Cardiac muscle cell (in vitro differentiated cells and primary cell): ENCODE measurements at regions not wholly inside any gene's neighbourhood (a gene's known extent, or its start where the extent isn't known, plus 50 kb on each side); places are given as distances from the start of the nearest gene placed in this dataset.

Source experiments
- DNase-seq, 2 donors: peaks; one replicate each; pipeline versions ENCODE4 v3.0.0 to v3.0.0-alpha.2; 2010 to 2017; ENCODE audit warnings: low read depth in 1 of 2, low spot score in 1 of 2
- H3K27ac ChIP-seq: fragments of 200-600 bp; sonication (generic); 2 replicates; pipeline ENCODE4 v1.5.1; 2016
- H3K27me3 ChIP-seq: fragments of 200-600 bp; sonication (generic); 2 replicates; pipeline ENCODE4 v1.6.0; 2016; ENCODE audit warnings: control low read depth
- H3K36me3 ChIP-seq: fragments of 200-600 bp; sonication (generic); 2 replicates; pipeline ENCODE4 v1.5.1; 2016; ENCODE audit warnings: control low read depth
- H3K4me1 ChIP-seq: fragments of 200-600 bp; sonication (generic); 2 replicates; pipeline ENCODE4 v1.8.1; 2017; ENCODE audit warnings: low read depth, mild to moderate bottlenecking, mixed run types
- H3K4me3 ChIP-seq: fragments of 200-600 bp; sonication (generic); 2 replicates; pipeline ENCODE4 v1.5.1; 2016; ENCODE audit warnings: mild to moderate bottlenecking
- H3K9me3 ChIP-seq: fragments of 200-600 bp; sonication (generic); 2 replicates; pipeline ENCODE4 v1.5.1; 2017; ENCODE audit warnings: low read depth, mild to moderate bottlenecking, control low read depth
- TF ChIP-seq, protein P1 (sequence below): IDR thresholded peaks from 2 replicates; pipeline ENCODE4 v1.5.1; 2012; ENCODE audit warnings: low read depth, mild to moderate bottlenecking, low read length

DNA sequence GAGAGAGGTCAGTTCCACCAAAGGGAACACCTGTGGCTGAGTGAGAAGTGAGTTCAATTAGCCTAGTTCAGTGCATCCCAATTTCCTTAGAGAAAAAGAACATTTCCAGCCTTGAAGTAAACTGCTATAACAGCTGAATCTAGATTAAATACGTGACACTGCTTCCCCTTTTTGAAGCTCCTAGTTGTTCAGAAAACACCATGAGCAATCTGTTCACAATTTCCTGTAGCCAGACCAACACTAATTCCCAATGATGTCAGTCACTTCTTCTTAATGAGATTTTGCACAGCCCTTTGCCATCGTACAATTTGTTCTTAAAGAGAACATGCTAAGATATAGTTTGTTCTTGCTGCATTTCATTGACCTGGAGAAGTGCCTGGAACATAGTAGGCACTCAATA lies 144.6 kb upstream of the EDNRA start:
- no peaks in the 10 kb centered on the region for H3K9me3 ChIP-seq
- no peaks in the 10 kb centered on the region for H3K4me1 ChIP-seq
- DNase-seq = peak in 1 of 2 donors; percentile 32
- TF ChIP-seq, protein P1, sequence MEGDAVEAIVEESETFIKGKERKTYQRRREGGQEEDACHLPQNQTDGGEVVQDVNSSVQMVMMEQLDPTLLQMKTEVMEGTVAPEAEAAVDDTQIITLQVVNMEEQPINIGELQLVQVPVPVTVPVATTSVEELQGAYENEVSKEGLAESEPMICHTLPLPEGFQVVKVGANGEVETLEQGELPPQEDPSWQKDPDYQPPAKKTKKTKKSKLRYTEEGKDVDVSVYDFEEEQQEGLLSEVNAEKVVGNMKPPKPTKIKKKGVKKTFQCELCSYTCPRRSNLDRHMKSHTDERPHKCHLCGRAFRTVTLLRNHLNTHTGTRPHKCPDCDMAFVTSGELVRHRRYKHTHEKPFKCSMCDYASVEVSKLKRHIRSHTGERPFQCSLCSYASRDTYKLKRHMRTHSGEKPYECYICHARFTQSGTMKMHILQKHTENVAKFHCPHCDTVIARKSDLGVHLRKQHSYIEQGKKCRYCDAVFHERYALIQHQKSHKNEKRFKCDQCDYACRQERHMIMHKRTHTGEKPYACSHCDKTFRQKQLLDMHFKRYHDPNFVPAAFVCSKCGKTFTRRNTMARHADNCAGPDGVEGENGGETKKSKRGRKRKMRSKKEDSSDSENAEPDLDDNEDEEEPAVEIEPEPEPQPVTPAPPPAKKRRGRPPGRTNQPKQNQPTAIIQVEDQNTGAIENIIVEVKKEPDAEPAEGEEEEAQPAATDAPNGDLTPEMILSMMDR = no peak
- H3K27ac ChIP-seq = no peak overlapping the region
- no peak overlapping the region for H3K4me3 ChIP-seq
- H3K27me3 ChIP-seq = no peaks in the 10 kb centered on the region
- no peaks in the 10 kb centered on the region for H3K36me3 ChIP-seq

DNA sequence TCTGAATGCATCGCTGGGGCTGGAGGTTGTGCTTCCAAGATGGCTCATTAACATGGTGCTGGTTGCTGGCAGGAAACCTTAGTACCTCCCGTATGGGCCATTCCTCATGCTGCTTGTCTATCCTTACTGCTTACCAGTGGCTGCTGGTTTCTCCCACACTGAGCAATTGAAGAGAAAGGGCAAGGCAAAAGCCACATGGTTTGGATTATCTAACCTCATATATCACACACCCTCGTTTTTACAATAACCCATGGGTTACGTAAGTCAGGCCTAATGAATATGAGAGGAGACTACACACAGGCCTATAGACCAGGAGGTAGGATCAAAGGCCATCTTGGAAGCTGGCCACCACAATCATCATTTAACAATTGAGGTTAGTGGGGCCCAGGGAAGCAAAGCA lies 141.8 kb upstream of the EDNRA start:
- Histone ChIP-seq H3K9me3 (no peaks in the 10 kb centered on the region), H3K27me3 (no peaks in the 10 kb centered on the region), H3K36me3 (no peaks in the 10 kb centered on the region), H3K4me3 (no peak overlapping the region), H3K4me1 (no peaks in the 10 kb centered on the region), H3K27ac (no peak overlapping the region)
- TF ChIP-seq, protein P1 = no peak
- DNase-seq = no peak

DNA sequence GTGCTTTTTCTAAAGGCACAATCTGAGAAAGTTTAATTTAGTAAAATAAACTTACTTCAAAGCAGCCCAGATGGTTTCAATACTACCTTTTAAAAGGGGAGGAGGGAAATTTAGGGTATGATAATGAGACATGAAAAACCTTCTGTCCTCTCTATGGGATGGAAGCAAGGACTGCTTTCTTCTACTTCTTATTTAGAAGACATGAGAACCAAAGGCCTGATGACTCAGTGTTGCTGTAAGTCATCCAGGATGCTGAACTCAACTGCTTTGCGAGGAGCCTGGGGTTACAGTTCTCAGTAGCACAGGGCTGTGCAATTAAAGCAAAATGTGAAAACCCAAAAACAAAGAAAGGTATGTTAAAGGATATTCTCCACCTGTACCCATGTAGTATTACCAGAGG lies 140.8 kb upstream of the EDNRA start:
- TF ChIP-seq, protein P1 = no peak
- no peak overlapping the region for H3K27ac ChIP-seq
- peak in 1 of 2 donors; percentile 59 for DNase-seq

DNA sequence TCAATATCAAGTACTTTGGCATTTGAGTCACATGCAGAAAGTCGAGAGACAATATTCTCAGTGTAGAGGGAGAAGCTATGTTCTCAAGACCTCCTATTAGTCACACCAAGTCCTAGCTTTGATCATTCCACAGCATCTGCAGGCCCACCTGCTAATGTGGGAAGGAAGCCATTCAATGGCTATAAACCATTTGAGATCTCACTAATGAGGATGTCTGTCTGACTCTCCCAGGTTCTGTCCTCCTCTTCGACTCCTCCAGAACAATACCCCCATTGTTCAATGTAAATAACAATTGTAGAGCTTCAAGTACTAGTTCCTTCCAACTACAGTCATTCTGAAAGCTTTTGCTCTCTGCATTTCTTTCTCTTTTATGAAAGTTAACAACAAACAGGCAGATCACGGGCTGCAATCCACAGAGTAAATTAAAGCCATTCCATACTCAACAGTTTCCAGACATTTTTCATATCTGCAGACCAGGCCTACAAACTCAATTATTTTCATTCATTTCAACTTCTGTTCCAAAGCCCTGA lies 140.2 kb upstream of the EDNRA start:
- Histone ChIP-seq H3K27ac (no peak overlapping the region), H3K4me3 (no peak overlapping the region), H3K36me3 (no peaks in the 10 kb centered on the region), H3K9me3 (no peaks in the 10 kb centered on the region), H3K27me3 (no peaks in the 10 kb centered on the region), H3K4me1 (no peaks in the 10 kb centered on the region)
- TF ChIP-seq, protein P1 = no peak
- no peak for DNase-seq

More for the DNA sequence above, 140.8 kb upstream of the EDNRA start:
- H3K4me3 ChIP-seq = no peak overlapping the region
- H3K27me3 ChIP-seq = no peaks in the 10 kb centered on the region
- H3K4me1 ChIP-seq = no peaks in the 10 kb centered on the region
- no peaks in the 10 kb centered on the region for H3K9me3 ChIP-seq
- no peaks in the 10 kb centered on the region for H3K36me3 ChIP-seq

DNA sequence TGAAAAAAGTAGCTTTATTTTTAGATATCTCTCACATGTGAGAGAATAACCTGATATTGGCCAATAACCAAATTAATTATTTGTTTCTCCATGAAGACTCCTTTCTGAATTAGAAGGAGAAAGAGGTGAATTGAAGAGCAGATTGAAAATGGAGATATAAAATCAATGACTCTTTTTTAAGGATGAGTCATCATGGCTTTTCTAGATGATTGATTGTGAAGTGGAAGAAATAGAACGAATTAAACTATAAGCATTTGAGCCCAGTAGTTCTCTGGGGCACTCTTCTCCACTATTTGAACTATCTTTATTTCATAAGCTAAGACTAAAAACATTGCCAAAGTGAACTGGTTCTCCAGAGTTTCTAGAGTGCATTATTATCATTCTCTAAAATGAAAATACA lies 137.2 kb upstream of the EDNRA start:
- Histone ChIP-seq H3K36me3 (no peaks in the 10 kb centered on the region), H3K9me3 (no peaks in the 10 kb centered on the region), H3K27me3 (no peaks in the 10 kb centered on the region), H3K4me1 (no peaks in the 10 kb centered on the region), H3K4me3 (no peak overlapping the region), H3K27ac (no peak overlapping the region)
- DNase-seq = no peak
- TF ChIP-seq, protein P1 = no peak

DNA sequence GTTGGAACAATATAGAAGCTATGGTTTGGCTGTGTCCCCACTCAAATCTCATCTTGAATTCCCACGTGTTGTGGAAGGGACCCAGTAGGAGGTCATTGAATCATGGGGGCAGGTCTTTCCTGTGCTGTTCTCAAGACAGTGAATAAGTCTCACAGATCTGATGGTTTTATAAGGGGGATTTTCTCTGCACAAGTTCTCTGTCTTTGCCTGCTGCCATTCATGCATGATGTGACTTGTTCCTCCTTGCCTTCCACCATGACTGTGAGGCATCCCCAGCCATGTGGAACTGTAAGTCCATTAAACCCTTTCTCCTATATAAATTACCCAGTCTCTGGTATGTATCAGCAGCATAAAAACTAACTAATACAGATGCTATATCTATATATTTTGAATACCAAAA lies 135.2 kb upstream of the EDNRA start:
- Histone ChIP-seq H3K4me3 (no peak overlapping the region), H3K9me3 (no peaks in the 10 kb centered on the region), H3K27me3 (no peaks in the 10 kb centered on the region), H3K36me3 (no peaks in the 10 kb centered on the region), H3K27ac (no peak overlapping the region), H3K4me1 (no peaks in the 10 kb centered on the region)
- DNase-seq = no peak
- TF ChIP-seq, protein P1 = no peak
